Mononuclear cell (primary cell): ENCODE measurements at regions not wholly inside any gene's neighbourhood (a gene's known extent, or its start where the extent isn't known, plus 50 kb on each side); places are given as distances from the start of the nearest gene placed in this dataset.
"Not testable (repeated sequence)": the region's sequence is repeated elsewhere in the genome, so short reads cannot be mapped to it uniquely, and the experiment has no call there.

Source experiments
- H3K27me3 ChIP-seq: 2 replicates; pipeline ENCODE4 v1.6.0; 2011; ENCODE audit warnings: low read length, control low read depth; ENCODE audit not compliant: insufficient read depth
- H3K4me1 ChIP-seq: 2 replicates; pipeline ENCODE4 v1.5.1; 2011; ENCODE audit warnings: mild to moderate bottlenecking, low read length, control low read depth; ENCODE audit not compliant: insufficient read depth
- H3K4me3 ChIP-seq: 2 replicates; pipeline ENCODE4 v1.5.1; 2011; ENCODE audit warnings: mild to moderate bottlenecking, low read length, moderate library complexity
- H3K9me3 ChIP-seq: 2 replicates; pipeline ENCODE4 v1.5.1; 2011; ENCODE audit warnings: low read depth, mild to moderate bottlenecking, control low read depth, low read length

DNA sequence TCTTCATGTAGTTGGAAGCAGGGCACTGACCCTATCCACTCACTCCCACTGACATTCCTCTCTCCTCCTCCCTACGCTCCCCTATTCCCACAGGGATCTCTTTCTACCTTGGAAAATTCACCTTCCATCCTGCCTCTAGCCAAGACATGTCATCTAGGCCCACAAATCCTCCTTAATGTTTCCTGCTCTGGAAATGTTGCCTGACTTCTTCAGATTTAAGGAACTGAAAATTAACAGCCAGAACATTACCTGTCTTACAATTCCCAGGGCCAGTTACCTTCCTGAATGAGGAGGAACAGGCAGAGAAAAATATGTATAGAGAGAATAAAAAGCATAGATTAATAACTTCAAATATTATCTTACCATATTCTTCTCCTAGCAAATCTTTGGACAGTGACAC lies 147.3 kb downstream of the MRPL39 start:
- H3K9me3 ChIP-seq: no peaks in the 10 kb centered on the region
- H3K4me1 ChIP-seq: peaks cover 8% of the 10 kb centered on the region
- H3K27me3 ChIP-seq: no peaks in the 10 kb centered on the region
- H3K4me3 ChIP-seq: no peak overlapping the region

DNA sequence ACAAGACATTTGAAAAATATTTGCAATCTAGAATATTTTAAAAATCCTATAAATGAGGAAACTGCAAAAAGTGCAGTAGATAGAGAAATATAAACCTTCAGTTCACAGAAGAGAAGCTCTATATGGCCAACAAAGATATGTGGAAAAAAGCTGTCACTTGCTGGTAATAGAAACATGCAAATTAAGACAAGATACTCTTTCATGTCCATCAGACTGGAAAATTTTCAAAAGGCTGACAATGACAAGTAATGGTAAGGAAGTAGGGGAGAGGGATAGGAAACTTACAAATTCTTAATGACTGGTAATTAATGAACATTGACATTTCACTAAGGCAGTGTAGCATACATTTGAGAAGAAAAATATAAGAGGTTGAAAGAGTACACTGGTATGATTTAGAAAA lies 147.9 kb downstream of the MRPL39 start:
- Histone ChIP-seq H3K9me3 (no peaks in the 10 kb centered on the region), H3K4me1 (peaks cover 8% of the 10 kb centered on the region), H3K4me3 (no peak overlapping the region), H3K27me3 (no peaks in the 10 kb centered on the region)

GRCh38 chr21:25458484-25458883 lies 148.8 kb downstream of the MRPL39 start:
- no peaks in the 10 kb centered on the region for H3K27me3 ChIP-seq
- H3K9me3 ChIP-seq: no peaks in the 10 kb centered on the region
- peaks cover 8% of the 10 kb centered on the region for H3K4me1 ChIP-seq
- H3K4me3 ChIP-seq: no peak overlapping the region

GRCh38 chr21:25457946-25458345 lies 149.3 kb downstream of the MRPL39 start:
- no peak overlapping the region for H3K4me3 ChIP-seq
- no peaks in the 10 kb centered on the region for H3K27me3 ChIP-seq
- peaks cover 8% of the 10 kb centered on the region for H3K4me1 ChIP-seq
- no peaks in the 10 kb centered on the region for H3K9me3 ChIP-seq

- Histone ChIP-seq H3K4me3 (no peak overlapping the region), H3K27me3 (no peaks in the 10 kb centered on the region), H3K4me1 (peaks cover 8% of the 10 kb centered on the region), H3K9me3 (no peaks in the 10 kb centered on the region)
These were observed 149.9 kb downstream of the MRPL39 start for GRCh38 chr21:25457411-25457810.

- Histone ChIP-seq H3K27me3 (no peaks in the 10 kb centered on the region), H3K9me3 (no peaks in the 10 kb centered on the region), H3K4me1 (peaks cover 8% of the 10 kb centered on the region), H3K4me3 (no peak overlapping the region)
These were observed 150.6 kb downstream of the MRPL39 start for GRCh38 chr21:25456672-25457071.

- H3K9me3 ChIP-seq: no peaks in the 10 kb centered on the region
- no peaks in the 10 kb centered on the region for H3K27me3 ChIP-seq
- H3K4me1 ChIP-seq: peaks cover 8% of the 10 kb centered on the region
- H3K4me3 ChIP-seq: no peak overlapping the region
These were observed 153.8 kb downstream of the MRPL39 start for GRCh38 chr21:25453524-25453923.

- Histone ChIP-seq H3K4me3 (no peak overlapping the region), H3K9me3 (no peaks in the 10 kb centered on the region), H3K4me1 (no peaks in the 10 kb centered on the region), H3K27me3 (no peaks in the 10 kb centered on the region)
These were observed 157.3 kb downstream of the MRPL39 start for GRCh38 chr21:25449950-25450349.

DNA sequence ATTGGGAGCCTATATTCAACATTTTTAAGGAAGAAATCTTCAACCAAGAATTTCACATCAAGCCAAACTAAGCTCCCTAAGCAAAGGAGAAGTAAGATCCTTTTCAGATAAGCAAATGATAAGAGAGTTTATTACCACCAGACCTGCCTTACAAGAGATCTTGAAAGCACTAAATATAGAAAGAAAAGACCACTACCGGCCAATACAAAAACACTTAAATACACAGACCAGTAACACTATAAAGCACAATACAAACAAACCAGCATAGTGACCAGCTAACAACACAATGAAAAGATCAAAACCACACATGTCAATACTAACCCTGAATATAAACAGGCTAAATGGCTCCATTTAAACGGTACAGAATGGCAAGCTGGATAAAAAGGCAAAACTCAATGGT lies 165.4 kb downstream of the MRPL39 start:
- Histone ChIP-seq H3K27me3 (no peaks in the 10 kb centered on the region), H3K4me3 (no peak overlapping the region), H3K4me1 (no peaks in the 10 kb centered on the region), H3K9me3 (no peaks in the 10 kb centered on the region)

- not testable (repeated sequence) for H3K4me3 ChIP-seq, H3K27me3 ChIP-seq, H3K4me1 ChIP-seq, H3K9me3 ChIP-seq
These were observed 169.8 kb downstream of the MRPL39 start for GRCh38 chr21:25437465-25437864.

DNA sequence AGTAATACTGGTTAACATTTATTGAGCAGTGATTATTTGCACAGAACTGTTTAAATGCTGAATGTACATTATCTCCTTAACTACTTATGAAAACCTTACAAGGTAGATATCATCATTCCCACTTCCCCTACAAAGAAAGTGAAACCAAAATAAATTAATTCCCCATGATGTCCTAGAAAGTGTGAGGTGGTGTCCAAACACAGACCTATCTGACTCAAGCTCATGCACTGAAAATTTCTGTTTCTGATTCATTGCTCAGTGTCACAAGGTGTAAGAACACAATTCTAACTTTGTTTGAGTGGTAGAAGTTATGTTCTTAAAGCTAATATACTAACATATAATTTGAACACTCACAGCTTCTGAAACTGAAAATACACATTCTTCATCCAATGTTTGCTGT lies 178.7 kb downstream of the MRPL39 start:
- Histone ChIP-seq H3K4me1 (no peaks in the 10 kb centered on the region), H3K9me3 (no peaks in the 10 kb centered on the region), H3K27me3 (no peaks in the 10 kb centered on the region), H3K4me3 (no peak overlapping the region)

DNA sequence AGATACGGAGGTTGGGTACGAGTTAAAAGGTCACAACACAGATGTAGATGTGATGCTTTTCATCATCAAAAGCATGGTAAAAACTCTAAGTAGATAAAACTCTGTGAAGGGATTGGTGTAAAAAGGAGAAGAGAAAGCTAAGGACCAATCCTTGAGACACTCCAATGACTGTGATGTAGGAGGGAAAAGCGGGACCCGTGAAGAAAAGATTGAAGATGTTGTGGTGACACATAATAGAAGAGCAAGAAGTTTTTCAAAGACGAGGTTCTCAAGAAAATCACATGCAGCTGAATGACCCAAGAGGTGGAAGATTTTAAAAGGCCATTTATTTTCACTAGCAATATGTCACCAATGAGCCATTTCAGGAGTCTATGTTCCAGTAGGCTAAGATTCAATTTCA lies 179.5 kb downstream of the MRPL39 start:
- no peaks in the 10 kb centered on the region for H3K9me3 ChIP-seq
- no peaks in the 10 kb centered on the region for H3K4me1 ChIP-seq
- no peak overlapping the region for H3K4me3 ChIP-seq
- H3K27me3 ChIP-seq: no peaks in the 10 kb centered on the region

- H3K4me3 ChIP-seq: no peak overlapping the region
- no peaks in the 10 kb centered on the region for H3K9me3 ChIP-seq
- H3K27me3 ChIP-seq: no peaks in the 10 kb centered on the region
- no peaks in the 10 kb centered on the region for H3K4me1 ChIP-seq
These were observed 180.7 kb downstream of the MRPL39 start for GRCh38 chr21:25426580-25426979.

DNA sequence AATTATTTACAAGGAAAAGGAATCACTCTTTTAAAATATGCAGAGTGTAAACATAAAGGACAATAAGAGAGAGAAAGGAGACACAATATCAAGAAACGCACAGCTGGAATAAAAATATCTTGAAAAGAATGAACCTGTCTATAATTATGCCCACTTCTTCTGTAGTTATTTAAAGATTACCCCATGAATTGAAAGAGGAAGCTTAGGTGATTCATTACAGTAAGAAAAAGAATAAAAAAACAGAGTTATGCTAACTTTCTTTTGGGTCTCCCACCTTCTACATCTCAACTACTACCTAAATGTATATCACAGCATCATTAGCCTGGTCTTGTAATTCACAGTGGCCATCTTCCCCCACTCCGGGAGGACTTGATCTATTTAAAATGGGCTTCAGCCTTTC lies 182.1 kb downstream of the MRPL39 start:
- no peak overlapping the region for H3K4me3 ChIP-seq
- H3K4me1 ChIP-seq: peaks cover 7% of the 10 kb centered on the region

DNA sequence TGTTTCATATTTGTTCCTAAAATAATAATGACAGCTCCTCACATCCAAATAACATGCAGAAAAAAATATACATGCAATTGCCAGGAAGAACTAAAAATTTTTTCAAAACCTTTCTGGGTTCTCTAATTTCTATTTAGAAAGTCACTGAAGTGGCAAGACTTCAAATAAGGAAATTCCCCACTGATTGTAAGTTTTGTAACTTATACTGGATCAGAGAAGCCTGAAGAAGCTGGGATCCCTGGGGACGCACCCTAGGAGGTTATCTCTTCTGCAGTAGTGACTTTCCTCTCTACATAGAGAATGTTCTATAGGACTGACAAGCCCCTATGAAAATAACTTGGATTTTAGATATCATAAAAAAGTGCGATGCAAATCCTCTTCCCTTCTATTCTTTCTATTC lies 182.6 kb downstream of the MRPL39 start:
- H3K4me3 ChIP-seq: no peak overlapping the region
- no peaks in the 10 kb centered on the region for H3K27me3 ChIP-seq
- H3K9me3 ChIP-seq: no peaks in the 10 kb centered on the region
- peaks cover 7% of the 10 kb centered on the region for H3K4me1 ChIP-seq

More for the DNA sequence above, 182.1 kb downstream of the MRPL39 start:
- Histone ChIP-seq H3K27me3 (no peaks in the 10 kb centered on the region), H3K9me3 (no peaks in the 10 kb centered on the region)

- Histone ChIP-seq H3K27me3 (no peaks in the 10 kb centered on the region), H3K9me3 (no peaks in the 10 kb centered on the region), H3K4me3 (no peak overlapping the region), H3K4me1 (peaks cover 7% of the 10 kb centered on the region)
These were observed 183.2 kb downstream of the MRPL39 start for GRCh38 chr21:25424048-25424447.
